COLO668 (cell line): ENCODE measurements at regions not wholly inside any gene's neighbourhood (a gene's known extent, or its start where the extent isn't known, plus 50 kb on each side); places are given as distances from the start of the nearest gene placed in this dataset.

Experiments
- DNase-seq: peaks from one replicate; lab custom pipeline; 2025; ENCODE audit not compliant: unreplicated experiment; lab: John Stamatoyannopoulos, UW

GRCh38 chr13:21757763-21758162, 86.9 kb downstream of the FGF9 start:
- no peak for DNase-seq

GRCh38 chr13:21758441-21758840, 87.6 kb downstream of the FGF9 start:
- DNase-seq: no peak

- DNase-seq: no peak
These were observed 88.6 kb downstream of the FGF9 start for GRCh38 chr13:21759463-21759862.

- DNase-seq: no peak
These were observed 89.0 kb downstream of the FGF9 start for GRCh38 chr13:21759911-21760310.

GRCh38 chr13:21761770-21762169, 90.9 kb downstream of the FGF9 start:
- DNase-seq: no peak

- DNase-seq: no peak
These were observed 91.6 kb downstream of the FGF9 start for GRCh38 chr13:21762512-21762911.

GRCh38 chr13:21767032-21767431, 96.2 kb downstream of the FGF9 start:
- DNase-seq: no peak

GRCh38 chr13:21771075-21771474, 100.2 kb downstream of the FGF9 start:
- DNase-seq: no peak

GRCh38 chr13:21777166-21777565, 106.3 kb downstream of the FGF9 start:
- no peak for DNase-seq

- DNase-seq: no peak
These were observed 106.9 kb downstream of the FGF9 start for GRCh38 chr13:21777813-21778212.

GRCh38 chr13:21782736-21783135, 111.9 kb downstream of the FGF9 start:
- DNase-seq: no peak

GRCh38 chr13:21785990-21786389, 115.1 kb downstream of the FGF9 start:
- DNase-seq: no peak

- no peak for DNase-seq
These were observed 125.2 kb downstream of the FGF9 start for GRCh38 chr13:21796066-21796465.

- DNase-seq: no peak
These were observed 126.1 kb downstream of the FGF9 start for GRCh38 chr13:21796775-21797514.

GRCh38 chr13:21797736-21798135, 126.9 kb downstream of the FGF9 start:
- DNase-seq: no peak

- no peak for DNase-seq
These were observed 127.3 kb downstream of the FGF9 start for GRCh38 chr13:21798181-21798580.

- no peak for DNase-seq
These were observed 128.8 kb downstream of the FGF9 start for GRCh38 chr13:21799671-21800070.

- DNase-seq: no peak
These were observed 130.2 kb downstream of the FGF9 start for GRCh38 chr13:21800837-21801616.

GRCh38 chr13:21805733-21806132, 134.9 kb downstream of the FGF9 start:
- no peak for DNase-seq

- DNase-seq: peak; percentile 97
These were observed 141.3 kb downstream of the FGF9 start for GRCh38 chr13:21812192-21812626.

GRCh38 chr13:21813110-21813509, 142.2 kb downstream of the FGF9 start:
- DNase-seq: no peak

- no peak for DNase-seq
These were observed 143.0 kb downstream of the FGF9 start for GRCh38 chr13:21813844-21814243.
